Fibroblast of lung (primary cell): ENCODE measurements at regions not wholly inside any gene's neighbourhood (a gene's known extent, or its start where the extent isn't known, plus 50 kb on each side); places are given as distances from the start of the nearest gene placed in this dataset.

Experiments used
- DNase-seq, 2 donors: peaks; one replicate each; pipeline versions ENCODE4 v3.0.0 to v3.0.0-alpha.2; 2010; ENCODE audit warnings: low read depth in 2 of 2
- H2AFZ ChIP-seq: 2 replicates; pipeline ENCODE4 v1.5.1; 2012; ENCODE audit warnings: low read length, control low read depth, inconsistent platforms
- H3K27ac ChIP-seq: 2 replicates; pipeline ENCODE4 v1.5.1; 2011; ENCODE audit warnings: low read length, control low read depth; ENCODE audit not compliant: insufficient read depth
- H3K27me3 ChIP-seq: 2 replicates; pipeline ENCODE4 v1.5.1; 2011; ENCODE audit warnings: mild to moderate bottlenecking, low read length; ENCODE audit not compliant: control insufficient read depth, insufficient read depth
- H3K36me3 ChIP-seq: 2 replicates; pipeline ENCODE4 v1.5.1; 2011; ENCODE audit warnings: low read length; ENCODE audit not compliant: control insufficient read depth, insufficient read depth
- H3K4me1 ChIP-seq: 2 replicates; pipeline ENCODE4 v1.5.1; 2011; ENCODE audit warnings: low read length; ENCODE audit not compliant: control insufficient read depth, insufficient read depth; ENCODE audit errors: extremely low read depth
- H3K4me2 ChIP-seq: 2 replicates; pipeline ENCODE4 v1.5.1; 2011; ENCODE audit warnings: low read length, control low read depth; ENCODE audit not compliant: insufficient read depth; ENCODE audit errors: extremely low read depth
- H3K4me3 ChIP-seq, 4 experiments: fragments of 200-600 bp in 1 of 4; sonication (generic) in 1 of 4; replicated peaks in 1 of 4; 2 replicates each; pipeline ENCODE4 v1.5.1; 2011 to 2016; ENCODE audit warnings: low read length in 4 of 4, low read depth in 3 of 4, mild to moderate bottlenecking in 3 of 4, control low read depth in 2 of 4, inconsistent platforms in 1 of 4, mixed read lengths in 1 of 4; ENCODE audit not compliant: insufficient read depth in 1 of 4; ENCODE audit errors: control extremely low read depth in 1 of 4
- H3K79me2 ChIP-seq: 2 replicates; pipeline ENCODE4 v1.5.1; 2012; ENCODE audit warnings: mild to moderate bottlenecking, low read length, inconsistent platforms; ENCODE audit not compliant: control insufficient read depth, insufficient read depth
- H3K9ac ChIP-seq: 2 replicates; pipeline ENCODE4 v1.5.1; 2011; ENCODE audit warnings: mild to moderate bottlenecking, low read length, control low read depth; ENCODE audit not compliant: insufficient read depth
- H3K9me3 ChIP-seq: 2 replicates; pipeline ENCODE4 v1.5.1; 2012; ENCODE audit warnings: low read depth, low read length; ENCODE audit not compliant: control insufficient read depth, insufficient read depth
- H4K20me1 ChIP-seq: 2 replicates; pipeline ENCODE4 v1.5.1; 2011; ENCODE audit warnings: low read length; ENCODE audit not compliant: control insufficient read depth, insufficient read depth; ENCODE audit errors: extremely low read depth
- EZH2 ChIP-seq: IDR thresholded peaks from 2 replicates; pipeline ENCODE4 v1.5.1; 2012; ENCODE audit warnings: low read length, control low read depth, mild to moderate bottlenecking; ENCODE audit errors: missing control alignments
- TF ChIP-seq, protein P1 (sequence below), 2 donors: IDR thresholded peaks in 1 of 2; conservative IDR thresholded peaks in 1 of 2; 1 replicate in 1 of 2; 2 replicates in 1 of 2; pipeline ENCODE4 v1.5.1; 2011 to 2012; ENCODE audit warnings: low read length in 2 of 2, control low read depth in 1 of 2, inconsistent platforms in 1 of 2, low read depth in 1 of 2, mild to moderate bottlenecking in 1 of 2

DNA sequence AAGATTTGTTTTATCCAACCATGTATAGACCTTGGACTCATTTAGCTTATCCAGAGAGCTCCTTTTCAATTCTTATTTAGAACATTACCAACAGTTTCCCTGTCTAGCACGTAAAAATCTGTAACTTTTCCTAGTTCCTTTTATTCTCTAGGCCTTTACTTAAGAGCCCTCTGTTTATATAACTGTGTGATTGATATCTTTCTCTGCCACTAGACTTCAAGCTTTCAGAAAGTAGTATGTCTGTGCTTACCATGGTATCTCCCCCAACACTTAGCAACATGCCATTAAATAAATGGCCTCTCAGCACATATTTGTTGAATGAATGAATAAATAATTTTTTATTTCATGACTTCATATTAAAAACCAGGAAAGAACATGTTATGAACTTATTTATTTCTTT is 209.4 kb downstream of the PTPRC start:
- H3K27me3 ChIP-seq: no peaks in the 10 kb centered on the region
- H3K36me3 ChIP-seq: no peaks in the 10 kb centered on the region
- H2AFZ ChIP-seq: no peak overlapping the region
- TF ChIP-seq EZH2: no peak
- TF ChIP-seq, protein P1, sequence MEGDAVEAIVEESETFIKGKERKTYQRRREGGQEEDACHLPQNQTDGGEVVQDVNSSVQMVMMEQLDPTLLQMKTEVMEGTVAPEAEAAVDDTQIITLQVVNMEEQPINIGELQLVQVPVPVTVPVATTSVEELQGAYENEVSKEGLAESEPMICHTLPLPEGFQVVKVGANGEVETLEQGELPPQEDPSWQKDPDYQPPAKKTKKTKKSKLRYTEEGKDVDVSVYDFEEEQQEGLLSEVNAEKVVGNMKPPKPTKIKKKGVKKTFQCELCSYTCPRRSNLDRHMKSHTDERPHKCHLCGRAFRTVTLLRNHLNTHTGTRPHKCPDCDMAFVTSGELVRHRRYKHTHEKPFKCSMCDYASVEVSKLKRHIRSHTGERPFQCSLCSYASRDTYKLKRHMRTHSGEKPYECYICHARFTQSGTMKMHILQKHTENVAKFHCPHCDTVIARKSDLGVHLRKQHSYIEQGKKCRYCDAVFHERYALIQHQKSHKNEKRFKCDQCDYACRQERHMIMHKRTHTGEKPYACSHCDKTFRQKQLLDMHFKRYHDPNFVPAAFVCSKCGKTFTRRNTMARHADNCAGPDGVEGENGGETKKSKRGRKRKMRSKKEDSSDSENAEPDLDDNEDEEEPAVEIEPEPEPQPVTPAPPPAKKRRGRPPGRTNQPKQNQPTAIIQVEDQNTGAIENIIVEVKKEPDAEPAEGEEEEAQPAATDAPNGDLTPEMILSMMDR (conservative IDR thresholded peaks at IDR 0.05 in 1 of 2, IDR thresholded peaks at IDR 0.05 in 1 of 2; ENCODE audit: low read depth in 1 of 2, low read length in 2 of 2): no peak
- no peak overlapping the region for H3K4me2 ChIP-seq
- H3K4me1 ChIP-seq: no peaks in the 10 kb centered on the region
- H3K9me3 ChIP-seq: no peaks in the 10 kb centered on the region
- no peak overlapping the region for H3K9ac ChIP-seq
- no peak overlapping the region for H3K27ac ChIP-seq
- H4K20me1 ChIP-seq: no peaks in the 10 kb centered on the region
- H3K79me2 ChIP-seq: no peaks in the 10 kb centered on the region
- peak; percentile 42 to 44 for DNase-seq
- no peak overlapping the region for H3K4me3 ChIP-seq

- Histone ChIP-seq H3K9me3 (no peaks in the 10 kb centered on the region), H3K79me2 (no peaks in the 10 kb centered on the region), H3K27ac (no peak overlapping the region), H2AFZ (no peak overlapping the region), H4K20me1 (no peaks in the 10 kb centered on the region), H3K4me2 (no peak overlapping the region), H3K27me3 (no peaks in the 10 kb centered on the region), H3K4me3 (no peak overlapping the region), H3K4me1 (no peaks in the 10 kb centered on the region), H3K36me3 (no peaks in the 10 kb centered on the region), H3K9ac (no peak overlapping the region)
- no peak for DNase-seq
- no peak for TF ChIP-seq EZH2
- TF ChIP-seq, protein P1 (conservative IDR thresholded peaks at IDR 0.05 in 1 of 2, IDR thresholded peaks at IDR 0.05 in 1 of 2; ENCODE audit: low read depth in 1 of 2, low read length in 2 of 2): no peak
These were observed 209.8 kb downstream of the PTPRC start for GRCh38 chr1:198848649-198849048.

DNA sequence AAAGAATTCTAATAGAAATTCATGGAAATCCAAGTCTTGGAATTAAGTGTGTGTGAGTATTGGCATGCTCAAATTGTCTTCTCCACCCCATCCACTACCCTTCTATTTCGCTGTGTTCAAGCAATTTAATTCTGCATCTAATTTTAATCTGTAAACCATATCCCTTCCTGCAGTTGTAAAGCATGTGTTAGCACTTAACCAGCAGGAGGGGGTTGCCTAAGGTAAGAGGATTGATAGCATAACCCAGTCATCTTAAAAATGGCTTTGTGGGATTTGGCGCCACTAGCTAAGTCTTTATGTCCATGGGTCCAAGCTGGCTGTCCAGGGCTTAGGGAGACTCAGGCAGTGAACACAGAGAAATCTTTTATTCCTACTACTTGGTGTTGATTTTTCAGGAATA is 210.3 kb downstream of the PTPRC start:
- no peaks in the 10 kb centered on the region for H3K27me3 ChIP-seq
- H3K9ac ChIP-seq: no peak overlapping the region
- H3K4me2 ChIP-seq: no peak overlapping the region
- H3K4me1 ChIP-seq: no peaks in the 10 kb centered on the region
- H3K27ac ChIP-seq: no peak overlapping the region
- DNase-seq: no peak
- no peaks in the 10 kb centered on the region for H3K79me2 ChIP-seq
- H3K4me3 ChIP-seq: no peak overlapping the region
- H3K9me3 ChIP-seq: no peaks in the 10 kb centered on the region
- no peaks in the 10 kb centered on the region for H4K20me1 ChIP-seq
- H3K36me3 ChIP-seq: no peaks in the 10 kb centered on the region
- TF ChIP-seq, protein P1 (conservative IDR thresholded peaks at IDR 0.05 in 1 of 2, IDR thresholded peaks at IDR 0.05 in 1 of 2; ENCODE audit: low read depth in 1 of 2, low read length in 2 of 2): no peak
- no peak overlapping the region for H2AFZ ChIP-seq
